ENCODE measurements at regions not wholly inside any gene's neighbourhood (a gene's known extent, or its start where the extent isn't known, plus 50 kb on each side); places are given as distances from the start of the nearest gene placed in this dataset.
"Not testable (repeated sequence)": the region's sequence is repeated elsewhere in the genome, so short reads cannot be mapped to it uniquely, and the experiment has no call there.

DNA sequence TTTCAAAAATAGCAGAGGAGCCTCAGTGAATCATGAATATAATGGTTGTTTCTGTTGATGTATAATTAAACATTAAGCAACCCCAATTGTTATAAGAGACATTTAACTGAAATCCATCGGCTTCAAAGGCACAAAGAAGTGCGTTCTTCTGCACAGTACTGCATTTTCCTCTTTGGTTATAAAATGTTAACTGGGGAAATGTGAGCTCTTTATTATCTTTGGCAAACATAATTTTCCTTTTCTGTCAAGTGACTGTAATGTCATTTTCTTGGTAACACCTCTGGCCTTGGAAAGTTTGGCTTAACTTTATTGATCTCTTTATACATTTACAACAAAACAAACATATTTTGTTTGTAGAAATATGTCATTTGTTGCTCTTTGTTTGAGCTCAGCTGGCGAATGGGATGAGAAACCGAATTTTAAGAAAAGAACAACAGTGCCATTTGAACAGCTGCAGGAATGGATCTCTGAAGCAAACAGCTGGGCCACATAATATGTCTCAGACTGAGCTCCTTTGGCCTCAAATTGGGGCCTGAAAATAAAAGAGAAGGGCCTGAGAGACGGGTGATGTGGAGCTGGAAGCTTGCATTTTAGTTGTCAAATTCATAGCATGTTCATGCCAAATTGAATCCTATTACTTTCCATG is 427.0 kb upstream of the SPTLC3 start:
- intact Hi-C loops (cut with DNase I, micrococcal nuclease), result no loop called here
- ATAC-seq (peak; percentile 86), DNase-seq (no peak)

DNA sequence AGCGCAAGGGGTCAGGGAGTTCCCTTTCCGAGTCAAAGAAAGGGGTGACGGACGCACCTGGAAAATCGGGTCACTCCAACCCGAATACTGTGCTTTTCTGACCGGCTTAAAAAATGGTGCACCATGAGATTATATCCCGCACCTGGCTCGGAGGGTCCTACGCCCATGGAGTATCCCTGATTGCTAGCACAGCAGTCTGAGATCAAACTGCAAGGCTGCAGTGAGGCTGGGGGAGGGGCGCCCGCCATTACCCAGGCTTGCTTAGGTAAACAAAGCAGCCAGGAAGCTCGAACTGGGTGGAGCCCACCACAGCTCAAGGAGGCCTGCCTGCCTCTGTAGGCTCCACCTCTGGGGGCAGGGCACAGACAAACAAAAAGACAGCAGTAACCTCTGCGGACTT is 426.1 kb upstream of the SPTLC3 start:
- DNase-seq, result peak in 1 of 2 donors; percentile 56
- peak; percentile 35 for ATAC-seq

DNA sequence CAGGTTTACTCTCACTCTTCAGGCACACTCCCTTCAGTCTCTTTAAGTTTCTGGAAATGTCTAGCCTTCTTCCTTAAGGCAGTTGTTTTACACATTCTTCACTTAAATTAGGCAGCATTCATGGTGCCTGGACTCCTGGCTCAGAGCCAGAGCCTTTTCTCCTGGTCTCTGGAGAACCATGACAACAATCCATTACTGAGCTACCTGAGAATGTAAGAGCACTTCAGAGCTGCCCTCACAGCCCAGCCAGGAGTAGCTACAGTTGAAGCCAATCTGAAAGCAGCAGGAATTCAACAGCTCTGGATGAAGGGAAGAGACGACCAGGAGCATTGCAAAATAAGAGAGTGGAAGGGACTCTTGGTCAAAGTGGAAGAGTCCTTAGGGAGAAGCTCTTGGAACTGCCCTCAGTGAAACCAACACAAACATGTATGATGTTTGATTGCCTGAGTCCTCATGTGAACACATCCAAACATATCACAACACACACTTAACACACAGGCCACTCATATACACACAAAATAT is 416.8 kb upstream of the SPTLC3 start:
- no peak for ATAC-seq
- no peak for DNase-seq
- intact Hi-C loops (cut with DNase I, micrococcal nuclease), result no loop called here

More for the DNA sequence above, 426.1 kb upstream of the SPTLC3 start:
- intact Hi-C loops (cut with DNase I, micrococcal nuclease), result not testable (repeated sequence)

DNA sequence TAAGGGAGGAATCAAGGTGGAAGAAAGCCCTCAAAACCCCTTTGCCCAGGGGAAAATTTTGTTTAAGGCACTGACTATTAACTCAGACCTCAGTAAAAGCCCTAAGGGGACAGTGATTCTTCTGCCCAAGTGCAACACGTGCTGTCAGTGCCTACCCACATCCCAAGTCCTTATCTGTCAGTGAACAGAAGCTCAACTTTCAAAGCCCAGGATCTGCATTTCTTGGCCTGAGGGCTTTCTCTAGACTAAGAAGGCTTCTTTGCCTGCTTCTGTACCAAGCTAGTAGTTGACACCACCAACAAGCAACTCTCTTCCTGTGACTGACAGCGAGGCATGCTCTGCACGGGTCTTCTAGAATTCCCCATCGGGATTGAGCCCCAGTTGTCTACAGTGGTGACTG is 416.0 kb upstream of the SPTLC3 start:
- intact Hi-C loops (cut with DNase I, micrococcal nuclease), result no loop called here
- ATAC-seq (no peak), DNase-seq (no peak)

DNA sequence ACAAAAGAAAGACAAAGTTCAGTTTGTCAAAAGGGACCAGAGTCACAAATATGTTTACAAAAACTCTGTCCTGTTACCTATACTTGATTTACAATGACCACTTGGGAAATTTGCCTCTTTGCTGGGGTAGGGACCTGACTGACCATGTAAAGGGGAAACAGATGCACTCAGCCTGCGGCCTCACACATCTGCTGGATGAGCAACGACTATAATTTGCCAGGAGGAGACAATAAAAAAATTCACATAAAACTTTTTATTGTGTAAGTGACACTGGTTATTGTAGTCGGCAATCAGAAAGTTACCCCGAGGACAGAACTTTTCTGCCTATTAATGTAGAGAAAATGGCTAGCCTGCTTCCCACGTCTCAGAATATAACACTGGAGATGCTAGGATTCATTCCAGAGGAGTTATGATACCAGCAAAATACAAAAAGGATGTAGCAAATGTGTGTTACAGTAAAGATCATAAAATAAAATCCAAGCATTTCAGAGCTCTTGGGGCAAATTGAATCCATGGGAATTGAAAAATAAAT is 415.4 kb upstream of the SPTLC3 start:
- ATAC-seq (peak; percentile 78), DNase-seq (peak in 1 of 2 donors; percentile 27)
- intact Hi-C loops (cut with DNase I, micrococcal nuclease), result no loop called here

DNA sequence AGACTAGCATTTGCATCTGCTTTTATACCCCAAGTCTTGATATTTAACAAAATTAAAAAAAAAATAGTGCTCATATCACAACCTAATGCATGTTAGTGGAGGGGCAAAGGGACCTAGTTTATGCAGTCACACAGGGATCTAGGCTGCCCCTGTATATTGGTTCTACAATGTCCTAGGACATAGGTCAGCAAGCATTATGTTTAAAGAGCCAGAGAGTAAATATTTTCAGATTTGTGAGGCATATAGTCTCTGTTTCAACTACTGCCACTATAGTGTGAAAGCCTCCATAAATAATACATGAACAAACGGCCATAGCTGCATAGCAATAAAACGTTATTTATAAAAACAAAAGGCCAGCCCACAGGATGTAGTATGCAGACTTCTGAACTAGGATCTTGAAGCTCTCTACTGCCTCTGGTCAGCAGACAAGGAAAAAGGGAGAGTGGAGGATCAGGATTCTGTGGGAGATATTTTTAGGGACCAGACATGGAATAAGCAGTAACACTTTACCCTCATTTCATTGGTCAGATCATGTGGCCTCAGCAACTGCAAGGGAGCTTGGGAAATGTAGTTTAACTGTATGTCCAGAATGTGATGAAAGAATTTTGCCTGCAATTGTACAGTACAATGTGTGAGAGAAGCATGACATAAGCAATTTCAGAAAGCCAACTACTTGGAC is 414.2 kb upstream of the SPTLC3 start:
- intact Hi-C loops (cut with DNase I, micrococcal nuclease), result no loop called here
- peak; percentile 68 for ATAC-seq
- no peak for DNase-seq

DNA sequence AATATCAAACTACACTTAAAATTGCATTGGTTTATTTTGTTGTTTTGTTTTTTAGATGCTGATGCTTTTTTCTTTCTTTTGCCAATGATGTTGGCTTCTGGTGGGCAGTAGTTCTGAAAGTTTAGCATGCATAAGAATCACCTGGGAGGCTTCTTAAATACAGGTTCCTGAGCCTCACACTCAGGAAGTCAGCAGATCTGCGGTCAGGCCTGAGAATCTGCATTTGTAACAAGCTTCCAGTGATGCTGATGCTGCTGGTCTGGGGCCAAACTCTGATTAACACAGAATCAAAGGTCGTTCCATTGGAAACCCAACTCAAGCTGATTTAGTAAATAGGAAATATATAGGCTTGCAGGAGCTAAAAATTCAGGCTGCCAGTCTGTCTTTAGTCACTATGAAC is 412.9 kb upstream of the SPTLC3 start:
- DNase-seq (no peak), ATAC-seq (no peak)
- intact Hi-C loops (cut with DNase I, micrococcal nuclease), result no loop called here

DNA sequence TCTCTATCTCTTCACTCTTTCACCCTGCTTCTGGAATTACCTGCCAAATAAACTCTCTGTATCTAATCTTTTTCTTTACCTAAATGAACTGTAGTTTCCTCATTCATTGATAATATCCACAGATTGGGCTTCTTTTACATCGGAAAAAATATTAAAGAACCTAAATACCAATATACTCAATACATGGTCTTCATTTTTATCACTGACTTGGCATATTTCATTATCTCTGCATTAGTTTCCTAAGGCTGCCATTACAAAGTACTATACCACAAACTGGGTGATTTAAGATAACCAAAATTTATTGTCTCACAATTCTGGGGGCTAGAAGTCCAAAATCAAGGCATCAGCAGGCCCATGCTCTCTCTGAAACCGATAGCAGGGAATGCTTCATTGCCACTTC is 411.9 kb upstream of the SPTLC3 start:
- intact Hi-C loops (cut with DNase I, micrococcal nuclease), result no loop called here
- ATAC-seq (no peak), DNase-seq (no peak)

DNA sequence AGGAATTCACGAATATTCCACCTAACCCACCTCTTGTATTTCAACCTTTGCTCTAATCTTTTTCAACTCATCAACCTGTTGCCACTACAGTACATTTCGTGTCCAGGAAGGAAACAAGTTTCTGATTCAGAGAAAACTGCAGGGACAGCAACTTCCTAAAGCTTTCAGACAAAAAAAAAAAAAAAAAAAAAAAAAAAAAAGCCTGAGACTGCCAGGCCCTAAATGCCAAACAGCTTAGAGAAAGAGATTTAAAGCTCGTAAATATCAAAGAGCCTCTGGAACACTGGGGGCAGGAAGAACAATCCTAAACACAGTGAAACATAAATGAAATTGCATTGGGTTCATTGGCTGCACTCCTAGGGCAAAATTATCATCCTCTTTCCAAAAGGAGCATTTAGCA is 411.2 kb upstream of the SPTLC3 start:
- intact Hi-C loops (cut with DNase I, micrococcal nuclease), result no loop called here
- ATAC-seq (no peak), DNase-seq (no peak)

DNA sequence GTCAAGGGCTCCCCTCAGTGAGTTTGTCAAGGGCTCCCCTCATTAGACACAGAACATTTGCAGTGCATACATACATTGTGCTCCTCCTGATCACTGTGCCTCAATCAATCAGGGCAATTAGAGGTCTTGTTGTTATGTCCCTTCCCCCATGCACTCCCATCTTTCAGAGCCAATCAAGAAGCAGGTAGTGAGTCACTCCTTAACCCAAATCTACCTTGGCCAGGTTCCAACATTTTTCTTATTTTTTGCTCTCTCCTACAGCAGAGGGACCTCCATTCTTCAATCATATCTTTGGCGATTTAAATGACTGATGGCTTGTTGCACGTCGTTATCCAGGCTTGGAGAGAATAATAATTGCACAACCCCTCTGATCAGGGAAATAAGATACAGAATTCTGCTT is 409.9 kb upstream of the SPTLC3 start:
- no peak for DNase-seq
- intact Hi-C loops (cut with DNase I, micrococcal nuclease), result no loop called here
- ATAC-seq, result no peak

DNA sequence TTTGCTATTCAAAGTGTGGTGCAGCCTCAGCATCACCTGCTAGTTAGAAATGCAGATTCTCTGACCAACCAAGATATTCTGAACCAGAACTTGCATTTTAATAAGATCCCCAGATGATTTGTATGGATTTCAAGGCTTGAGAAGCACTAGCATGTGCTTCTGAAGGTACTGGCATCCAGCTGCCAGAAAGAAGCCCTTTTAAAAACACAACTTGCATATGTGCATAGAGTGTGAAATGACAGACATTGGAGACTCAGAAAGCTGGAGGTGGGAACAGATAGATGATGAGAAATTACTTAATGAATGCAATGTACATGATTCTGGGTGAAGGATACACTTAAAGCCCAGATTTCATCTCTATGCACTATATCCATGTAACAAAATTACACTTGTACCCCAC is 409.3 kb upstream of the SPTLC3 start:
- ATAC-seq (no peak), DNase-seq (no peak)
- intact Hi-C loops (cut with DNase I, micrococcal nuclease), result no loop called here

DNA sequence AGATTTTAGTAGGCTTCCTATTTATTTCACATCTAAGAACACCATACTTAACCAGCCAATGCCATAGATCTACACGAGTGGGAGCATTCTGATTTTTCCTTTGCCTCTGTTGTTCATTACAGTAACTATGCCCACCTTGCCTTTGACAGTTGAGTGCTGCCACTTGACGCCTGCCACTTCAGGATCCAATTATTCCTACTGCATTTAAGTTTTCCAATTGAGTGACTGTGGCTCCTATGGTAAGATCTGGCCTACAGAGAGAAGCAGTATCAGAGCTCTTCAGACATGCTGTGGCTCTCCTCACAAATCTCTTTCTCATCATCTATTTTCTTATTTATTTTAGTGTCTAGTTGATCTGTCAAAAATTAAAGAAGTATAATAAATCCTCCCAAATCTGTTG is 403.0 kb upstream of the SPTLC3 start:
- intact Hi-C loops (cut with DNase I, micrococcal nuclease), result no loop called here
- ATAC-seq, result no peak

DNA sequence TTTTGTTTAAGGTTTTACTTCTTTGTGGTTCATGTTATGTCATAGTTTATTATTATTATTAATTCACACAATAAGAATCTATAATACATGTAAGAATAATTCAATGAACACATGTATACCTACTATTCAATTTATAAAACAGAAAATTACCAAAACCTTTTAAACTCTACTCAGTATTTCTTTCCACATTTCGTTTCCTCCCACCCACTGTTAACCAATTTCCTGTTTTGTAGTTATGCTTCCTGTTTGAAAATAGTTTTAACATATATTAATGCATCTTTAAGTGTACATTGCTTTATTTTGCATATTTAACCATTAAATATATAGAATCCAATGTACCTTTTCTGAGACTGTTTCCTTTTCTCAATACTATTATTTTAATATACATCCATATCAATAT is 397.9 kb upstream of the SPTLC3 start:
- DNase-seq, result no peak
- intact Hi-C loops (cut with DNase I, micrococcal nuclease), result no loop called here
- no peak for ATAC-seq

More for the DNA sequence above, 403.0 kb upstream of the SPTLC3 start:
- DNase-seq, result no peak

DNA sequence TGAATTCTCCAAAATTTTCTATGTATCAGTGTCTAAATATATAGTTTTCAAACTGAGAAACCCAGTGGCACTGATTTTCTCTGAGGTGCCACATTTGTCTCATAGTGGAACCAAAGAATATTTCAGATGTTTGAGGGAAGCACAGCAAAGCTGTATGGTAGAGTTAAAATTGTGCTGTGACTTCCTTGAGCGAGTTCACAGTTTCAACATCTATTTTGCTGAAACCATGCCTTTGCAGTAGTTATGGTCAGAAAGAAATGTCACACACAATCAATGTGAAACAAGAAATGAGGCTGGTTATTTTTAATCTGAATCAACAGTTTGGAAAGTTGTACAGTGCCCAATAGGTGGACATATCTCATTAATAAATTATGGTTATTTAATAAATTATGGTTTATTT is 394.0 kb upstream of the SPTLC3 start:
- no peak for DNase-seq
- intact Hi-C loops (cut with DNase I, micrococcal nuclease), result no loop called here
- no peak for ATAC-seq

DNA sequence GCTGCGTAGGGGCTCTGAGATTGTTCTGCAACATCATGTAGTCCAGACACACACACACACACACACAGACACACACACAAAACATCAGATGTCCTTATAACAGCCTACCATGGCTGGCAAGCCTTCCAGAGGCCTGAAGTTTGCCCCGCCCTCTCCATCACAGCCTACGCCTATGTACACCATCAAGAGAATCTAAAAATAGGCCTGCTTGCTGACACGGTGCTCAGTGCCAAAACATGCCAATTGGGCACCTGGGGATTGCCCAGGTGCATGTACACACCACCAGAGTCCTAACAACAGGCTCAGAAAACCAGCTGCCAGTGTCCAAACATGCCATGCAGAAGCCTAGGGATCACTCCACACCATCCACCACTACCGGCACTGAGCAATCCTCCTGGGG is 391.7 kb upstream of the SPTLC3 start:
- intact Hi-C loops (cut with DNase I, micrococcal nuclease), result no loop called here
- DNase-seq, result no peak
- no peak for ATAC-seq

DNA sequence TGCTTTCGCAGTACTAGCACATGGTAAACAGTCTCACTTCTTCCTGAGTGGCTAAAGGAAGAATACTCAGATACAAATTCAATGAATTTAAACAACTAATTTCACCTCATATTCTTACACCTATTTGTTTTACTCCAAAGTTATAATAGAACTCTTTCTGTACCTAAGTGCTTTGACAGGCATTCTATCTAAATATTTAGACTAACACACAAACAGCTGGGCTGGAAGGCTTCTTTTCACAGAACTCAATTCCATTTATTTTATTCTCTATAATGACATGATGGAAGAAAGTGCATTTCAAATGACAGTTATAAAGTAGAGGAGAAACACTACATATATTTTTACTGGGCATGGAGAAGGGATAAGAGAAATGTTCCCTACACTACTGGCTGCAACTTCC is 384.9 kb upstream of the SPTLC3 start:
- DNase-seq (no peak), ATAC-seq (no peak)
- intact Hi-C loops (cut with DNase I, micrococcal nuclease), result no loop called here

DNA sequence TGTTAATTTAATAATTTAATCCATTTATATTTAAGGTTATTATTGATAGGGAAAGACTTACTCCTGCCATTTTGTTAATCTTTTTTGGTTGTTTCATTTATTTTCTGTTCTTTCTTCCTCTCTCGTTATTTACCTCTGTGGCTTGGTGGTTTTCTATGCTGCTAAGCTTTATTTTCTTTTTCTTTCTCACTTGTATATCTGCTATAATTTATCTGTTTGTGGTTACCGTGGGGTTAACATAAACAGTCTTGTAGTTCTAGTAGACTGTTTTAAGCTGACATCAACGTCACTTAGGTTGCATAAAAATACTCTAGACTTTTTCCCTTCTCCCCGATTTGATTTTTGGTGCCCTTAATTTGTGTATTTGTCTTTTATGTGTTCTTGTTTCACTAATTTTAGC is 381.3 kb upstream of the SPTLC3 start:
- intact Hi-C loops (cut with DNase I, micrococcal nuclease), result no loop called here
- no peak for DNase-seq
- no peak for ATAC-seq

DNA sequence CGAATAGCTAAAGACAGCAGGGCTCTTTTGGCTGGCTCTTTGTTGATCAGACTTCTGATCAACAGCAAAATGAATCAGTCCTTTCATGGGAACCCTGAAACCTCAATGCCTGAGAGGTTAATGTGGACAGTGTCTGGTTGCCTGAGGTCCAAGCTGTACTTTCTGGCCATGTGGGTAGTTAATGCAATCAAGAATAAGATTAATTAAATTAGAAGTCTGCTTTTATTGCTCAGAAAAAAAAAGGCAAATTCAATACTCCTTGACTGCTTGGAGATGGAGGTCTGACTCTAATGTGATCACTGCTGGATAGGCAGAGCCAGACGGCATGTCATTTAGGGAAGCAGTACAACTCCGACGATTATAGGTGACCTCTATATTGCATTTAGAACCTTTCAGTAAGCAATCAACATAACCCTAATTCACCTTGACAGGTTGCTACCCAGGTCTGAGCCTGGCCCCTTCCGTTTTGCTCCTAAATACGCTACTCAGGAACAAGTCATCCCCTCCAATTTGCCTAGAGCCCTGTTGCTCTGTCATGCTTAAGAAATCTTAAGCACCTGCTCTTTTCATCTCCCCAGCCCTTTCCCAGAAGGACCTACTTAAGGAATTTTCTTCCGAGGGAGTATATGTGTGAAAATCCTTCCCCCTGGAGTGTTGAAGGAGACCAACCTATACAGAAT is 370.0 kb upstream of the SPTLC3 start:
- intact Hi-C loops (cut with DNase I, micrococcal nuclease), result no loop called here
- ATAC-seq, result no peak
- DNase-seq, result no peak

DNA sequence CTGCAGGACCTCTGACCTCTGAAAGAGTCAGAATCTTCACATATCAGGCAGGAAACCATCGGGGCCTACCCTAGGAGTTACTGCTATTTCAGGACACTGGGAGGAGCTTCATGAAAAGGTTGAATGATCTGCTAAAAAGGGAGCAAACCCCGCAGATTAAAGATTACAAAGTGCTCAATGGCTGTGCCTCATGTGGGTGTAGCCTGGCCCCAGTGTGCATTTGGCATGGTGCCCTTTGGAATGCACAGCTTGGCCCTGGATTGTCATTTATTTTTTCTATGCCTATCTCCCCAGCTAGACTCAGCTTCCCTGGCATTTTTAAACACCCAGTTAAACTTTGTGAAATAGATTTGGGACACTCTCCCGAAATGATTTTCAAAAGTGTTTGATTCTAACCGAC is 368.5 kb upstream of the SPTLC3 start:
- intact Hi-C loops (cut with DNase I, micrococcal nuclease), result no loop called here
- peak; percentile 37 for ATAC-seq
- peak in 1 of 2 donors; percentile 17 for DNase-seq

DNA sequence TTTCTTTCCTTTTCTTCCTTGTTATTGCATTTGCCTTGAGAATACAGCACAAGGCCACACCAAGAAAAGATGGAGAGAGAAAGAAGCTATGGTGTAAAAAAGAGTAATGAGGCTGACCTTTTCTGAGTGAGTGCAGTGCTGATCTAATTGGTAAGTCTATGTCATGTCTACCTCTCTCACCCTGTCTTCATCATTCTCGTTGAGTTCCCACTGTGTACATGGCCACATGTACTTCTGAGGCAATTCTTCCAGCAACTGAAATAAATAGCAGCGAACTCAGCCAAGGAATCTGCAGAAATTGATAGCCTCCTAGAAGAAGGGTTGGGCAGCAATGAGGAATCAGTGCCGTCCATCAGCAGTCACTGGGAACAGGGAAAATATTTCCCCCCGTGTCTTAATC is 367.2 kb upstream of the SPTLC3 start:
- ATAC-seq (no peak), DNase-seq (no peak)
- intact Hi-C loops (cut with DNase I, micrococcal nuclease), result no loop called here

All from left colon (tissue), 2 donors.